ENCODE measurements at regions not wholly inside any gene's neighbourhood (a gene's known extent, or its start where the extent isn't known, plus 50 kb on each side); places are given as distances from the start of the nearest gene placed in this dataset.
"Not testable (repeated sequence)": the region's sequence is repeated elsewhere in the genome, so short reads cannot be mapped to it uniquely, and the experiment has no call there.

GRCh38 chr14:106511800-106512198 is 985.4 kb downstream of the TMEM121 start:
- FAIRE-seq, result no peak
- no peak for DNase-seq (ENCODE audit: insufficient read length, low spot score)
- no peak for TF ChIP-seq POU2F2 (IDR thresholded peaks at IDR 0.05; ENCODE audit: low read depth, low read length)
- TF ChIP-seq POLR2AphosphoS5 (IDR thresholded peaks at IDR 0.05; ENCODE audit: low read depth, low read length), result no peak
- no peak for TF ChIP-seq POLR2A (IDR thresholded peaks at IDR 0.05; ENCODE audit: low read depth, low read length)
- TF ChIP-seq PAX5 (IDR thresholded peaks at IDR 0.05; ENCODE audit: insufficient read depth, low read length, severe bottlenecking), result no peak
- no peak for TF ChIP-seq TAF1 (IDR thresholded peaks at IDR 0.05; ENCODE audit: low read depth, low read length)
- TF ChIP-seq SPI1 (IDR thresholded peaks at IDR 0.05; ENCODE audit: low read depth, low read length), result no peak

DNA sequence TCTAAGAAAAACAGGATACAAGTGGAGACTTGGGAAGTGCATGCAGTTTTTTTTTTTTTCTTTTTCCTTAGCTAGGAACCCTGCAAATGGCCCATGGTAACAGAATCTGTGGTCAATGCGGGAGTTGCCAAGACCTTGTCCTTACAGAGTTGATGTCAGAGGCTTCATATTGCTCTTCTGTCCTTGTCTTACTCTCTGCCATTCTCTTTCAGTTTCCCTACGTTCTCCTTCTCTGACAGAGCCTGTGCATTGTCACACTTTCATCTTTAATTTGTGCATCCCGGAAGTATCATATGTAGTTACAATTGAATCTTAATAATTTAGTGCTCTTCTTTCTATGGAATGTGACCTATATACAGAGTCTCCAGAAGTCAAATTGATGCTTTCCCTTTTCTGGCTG is 986.9 kb downstream of the TMEM121 start:
- no peak for DNase-seq (ENCODE audit: insufficient read length, low spot score)
- TF ChIP-seq SPI1 (IDR thresholded peaks at IDR 0.05; ENCODE audit: low read depth, low read length) (no peak), POU2F2 (IDR thresholded peaks at IDR 0.05; ENCODE audit: low read depth, low read length) (no peak), PAX5 (IDR thresholded peaks at IDR 0.05; ENCODE audit: insufficient read depth, low read length, severe bottlenecking) (no peak)
- no peak for FAIRE-seq

- FAIRE-seq (peak; percentile 97), DNase-seq (ENCODE audit: insufficient read length, low spot score) (peak; percentile 16)
- no peak for TF ChIP-seq POLR2A (IDR thresholded peaks at IDR 0.05; ENCODE audit: low read depth, low read length)
- no peak for TF ChIP-seq TAF1 (IDR thresholded peaks at IDR 0.05; ENCODE audit: low read depth, low read length)
- peak; percentile 43; the same call in 1 of the 2 replicates for TF ChIP-seq SPI1 (IDR thresholded peaks at IDR 0.05; ENCODE audit: low read depth, low read length)
These were observed 991.9 kb downstream of the TMEM121 start for GRCh38 chr14:106518054-106518943.

DNA sequence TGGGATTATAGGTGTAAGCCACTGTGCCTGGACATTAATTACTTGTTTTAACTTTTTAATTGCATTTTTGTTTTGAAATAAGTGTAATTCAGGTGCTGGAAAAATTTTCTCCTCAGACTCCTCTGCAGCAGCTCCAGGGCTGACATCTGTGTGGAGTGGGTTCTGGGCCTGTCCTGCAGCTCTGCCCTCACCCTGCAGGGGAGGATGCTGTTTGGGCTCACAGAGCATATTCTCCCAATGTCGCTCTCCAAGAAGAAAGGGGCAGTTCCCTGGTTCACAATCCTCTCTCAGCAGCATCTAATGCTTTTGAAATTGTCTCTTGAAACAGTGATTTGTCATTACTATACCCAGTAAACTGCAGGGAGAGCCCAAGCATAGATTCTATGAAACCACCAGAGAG is 995.7 kb downstream of the TMEM121 start:
- FAIRE-seq; DNase-seq (ENCODE audit: insufficient read length, low spot score): not testable (repeated sequence)

GRCh38 chr14:106522990-106523389 is 996.6 kb downstream of the TMEM121 start:
- TF ChIP-seq SPI1 (IDR thresholded peaks at IDR 0.05; ENCODE audit: low read depth, low read length), result no peak
- TF ChIP-seq POU2F2 (IDR thresholded peaks at IDR 0.05; ENCODE audit: low read depth, low read length), result no peak
- TF ChIP-seq POLR2A (IDR thresholded peaks at IDR 0.05; ENCODE audit: low read depth, low read length), result no peak
- TF ChIP-seq POLR2AphosphoS5 (IDR thresholded peaks at IDR 0.05; ENCODE audit: low read depth, low read length), result no peak
- TF ChIP-seq TAF1 (IDR thresholded peaks at IDR 0.05; ENCODE audit: low read depth, low read length), result no peak
- TF ChIP-seq PAX5 (IDR thresholded peaks at IDR 0.05; ENCODE audit: insufficient read depth, low read length, severe bottlenecking), result no peak
- DNase-seq (ENCODE audit: insufficient read length, low spot score), result no peak
- FAIRE-seq, result no peak

- FAIRE-seq (no peak), DNase-seq (ENCODE audit: insufficient read length, low spot score) (no peak)
- no peak for TF ChIP-seq POLR2A (IDR thresholded peaks at IDR 0.05; ENCODE audit: low read depth, low read length)
- no peak for TF ChIP-seq POU2F2 (IDR thresholded peaks at IDR 0.05; ENCODE audit: low read depth, low read length)
- no peak for TF ChIP-seq PAX5 (IDR thresholded peaks at IDR 0.05; ENCODE audit: insufficient read depth, low read length, severe bottlenecking)
- TF ChIP-seq SPI1 (IDR thresholded peaks at IDR 0.05; ENCODE audit: low read depth, low read length), result no peak
These were observed 1002.3 kb downstream of the TMEM121 start for GRCh38 chr14:106528717-106529116.

DNA sequence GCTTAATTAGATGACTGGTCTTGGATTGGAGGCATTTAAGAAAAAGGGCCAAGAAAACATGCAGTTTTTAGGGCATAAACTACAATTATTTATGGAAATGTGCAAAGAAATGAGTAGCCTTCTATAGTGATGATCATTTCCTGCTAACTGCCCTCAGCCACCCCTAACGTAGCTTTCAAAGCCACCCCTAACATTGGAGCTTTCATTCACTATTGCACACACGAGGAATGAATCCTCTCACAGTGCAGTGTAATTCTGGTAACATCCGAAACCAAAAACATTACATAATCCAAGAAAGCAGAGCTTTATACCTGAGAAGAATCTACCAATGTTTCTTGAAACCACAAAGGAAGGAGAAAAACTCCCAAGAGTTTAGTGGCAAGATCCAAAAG is 1003.6 kb downstream of the TMEM121 start:
- TF ChIP-seq TAF1 (IDR thresholded peaks at IDR 0.05; ENCODE audit: low read depth, low read length) (no peak), SPI1 (IDR thresholded peaks at IDR 0.05; ENCODE audit: low read depth, low read length) (no peak), POLR2A (IDR thresholded peaks at IDR 0.05; ENCODE audit: low read depth, low read length) (no peak), POLR2AphosphoS5 (IDR thresholded peaks at IDR 0.05; ENCODE audit: low read depth, low read length) (no peak), POU2F2 (IDR thresholded peaks at IDR 0.05; ENCODE audit: low read depth, low read length) (no peak), PAX5 (IDR thresholded peaks at IDR 0.05; ENCODE audit: insufficient read depth, low read length, severe bottlenecking) (no peak)
- DNase-seq (ENCODE audit: insufficient read length, low spot score), result no peak
- FAIRE-seq, result peak; percentile 80

GRCh38 chr14:106530423-106531107 is 1004.2 kb downstream of the TMEM121 start:
- FAIRE-seq (peak; percentile 60), DNase-seq (ENCODE audit: insufficient read length, low spot score) (no peak)
- no peak for TF ChIP-seq POLR2A (IDR thresholded peaks at IDR 0.05; ENCODE audit: low read depth, low read length)
- no peak for TF ChIP-seq POLR2AphosphoS5 (IDR thresholded peaks at IDR 0.05; ENCODE audit: low read depth, low read length)
- TF ChIP-seq POU2F2 (IDR thresholded peaks at IDR 0.05; ENCODE audit: low read depth, low read length), result no peak
- TF ChIP-seq PAX5 (IDR thresholded peaks at IDR 0.05; ENCODE audit: insufficient read depth, low read length, severe bottlenecking), result no peak

GRCh38 chr14:106537597-106537996 is 1011.2 kb downstream of the TMEM121 start:
- FAIRE-seq, result peak; percentile 96
- DNase-seq (ENCODE audit: insufficient read length, low spot score), result not testable (repeated sequence)

DNA sequence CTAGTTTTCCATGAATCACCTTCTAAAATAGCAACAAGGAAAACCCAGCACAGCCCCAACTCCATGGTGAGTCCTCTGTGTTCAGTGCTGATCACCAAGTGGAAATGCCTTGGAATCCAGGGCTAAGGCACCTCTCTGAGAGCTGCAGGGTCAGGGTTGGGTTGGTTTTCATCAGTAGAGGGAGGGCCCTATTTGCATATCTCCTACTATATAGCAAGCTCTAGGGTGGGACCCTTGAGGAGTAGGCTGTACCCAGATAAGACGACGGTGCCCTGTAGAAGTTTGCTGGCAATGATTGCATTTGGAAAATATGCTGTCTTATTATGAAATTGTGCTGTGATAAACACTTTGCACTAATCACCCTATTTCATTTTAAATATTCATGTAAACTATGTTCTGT is 1011.8 kb downstream of the TMEM121 start:
- peak; percentile 62 for FAIRE-seq
- no peak for DNase-seq (ENCODE audit: insufficient read length, low spot score)

More for the DNA sequence above, 1011.8 kb downstream of the TMEM121 start:
- no peak for TF ChIP-seq TAF1 (IDR thresholded peaks at IDR 0.05; ENCODE audit: low read depth, low read length)
- TF ChIP-seq POLR2AphosphoS5 (IDR thresholded peaks at IDR 0.05; ENCODE audit: low read depth, low read length), result no peak
- no peak for TF ChIP-seq SPI1 (IDR thresholded peaks at IDR 0.05; ENCODE audit: low read depth, low read length)
- 0 out of 2 replicates have a peak, but pooled peaks have one; percentile 37 for TF ChIP-seq POU2F2 (IDR thresholded peaks at IDR 0.05; ENCODE audit: low read depth, low read length)
- no peak for TF ChIP-seq POLR2A (IDR thresholded peaks at IDR 0.05; ENCODE audit: low read depth, low read length)
- TF ChIP-seq PAX5 (IDR thresholded peaks at IDR 0.05; ENCODE audit: insufficient read depth, low read length, severe bottlenecking), result no peak
